HG02938 (cell line): ENCODE measurements at regions not wholly inside any gene's neighbourhood (a gene's known extent, or its start where the extent isn't known, plus 50 kb on each side); places are given as distances from the start of the nearest gene placed in this dataset.

Experiments
- ATAC-seq: cut with Tn5 transposase; IDR thresholded peaks from one replicate; pipeline ENCODE4 v1.9.1; 2021; ENCODE audit warnings: mild to moderate bottlenecking, moderate library complexity; ENCODE audit not compliant: unreplicated experiment

DNA sequence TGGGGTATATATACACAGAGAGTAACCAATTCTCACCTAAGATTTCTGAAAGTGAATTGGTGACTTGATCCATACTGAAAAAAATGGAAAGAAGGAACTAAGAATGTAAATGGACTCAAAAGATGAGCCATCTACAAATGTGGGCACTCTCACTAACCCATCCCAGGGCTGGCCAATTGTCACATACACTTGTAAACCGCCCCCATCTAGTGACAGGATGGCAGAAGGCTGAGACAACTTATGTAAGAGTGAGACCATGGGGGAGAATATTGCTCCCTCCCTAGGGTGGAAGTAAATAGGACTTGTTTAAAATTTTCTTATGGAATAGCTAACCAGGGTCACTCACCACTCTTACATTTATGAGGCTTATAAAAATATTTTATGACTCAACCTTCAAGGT lies 377.1 kb upstream of the ISX start:
- no peak for ATAC-seq

DNA sequence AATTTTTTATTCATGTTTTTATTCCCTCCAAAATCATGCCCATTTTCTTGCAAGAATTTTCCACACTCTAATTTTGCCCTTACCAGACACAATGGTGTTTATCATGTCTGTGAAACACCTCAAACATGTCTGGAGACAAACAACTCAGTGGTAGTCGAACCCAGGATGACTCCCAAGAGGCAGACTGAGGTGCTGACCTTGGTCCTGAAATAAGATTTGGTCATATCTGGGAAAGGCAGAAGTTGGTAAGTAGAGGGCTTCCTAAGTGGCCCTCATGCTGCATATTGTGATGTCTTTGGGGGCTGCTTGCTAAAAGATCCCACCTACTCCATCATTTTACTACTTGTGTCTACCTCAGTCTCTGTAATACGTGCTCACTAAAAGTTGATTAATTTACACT lies 369.4 kb upstream of the ISX start:
- no peak for ATAC-seq

DNA sequence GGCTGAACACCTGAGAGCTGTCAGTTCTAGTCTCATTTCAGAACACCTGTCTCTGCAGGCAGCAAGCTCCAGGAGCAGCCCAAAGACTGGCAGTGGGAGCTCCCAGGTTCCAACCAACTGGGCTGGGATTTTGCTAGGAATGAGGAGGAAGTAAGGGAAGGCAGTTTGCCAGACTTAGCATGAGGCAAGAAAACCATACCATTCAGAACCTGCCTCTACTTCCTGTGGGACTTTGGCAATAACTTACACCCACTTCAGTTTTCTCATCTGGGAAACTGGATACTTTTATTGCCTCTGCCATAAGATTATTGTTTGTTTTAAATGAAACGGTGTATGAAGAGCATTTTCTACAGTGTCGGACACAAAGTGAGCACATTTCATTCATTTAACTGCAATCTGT lies 363.7 kb upstream of the ISX start:
- ATAC-seq = no peak

DNA sequence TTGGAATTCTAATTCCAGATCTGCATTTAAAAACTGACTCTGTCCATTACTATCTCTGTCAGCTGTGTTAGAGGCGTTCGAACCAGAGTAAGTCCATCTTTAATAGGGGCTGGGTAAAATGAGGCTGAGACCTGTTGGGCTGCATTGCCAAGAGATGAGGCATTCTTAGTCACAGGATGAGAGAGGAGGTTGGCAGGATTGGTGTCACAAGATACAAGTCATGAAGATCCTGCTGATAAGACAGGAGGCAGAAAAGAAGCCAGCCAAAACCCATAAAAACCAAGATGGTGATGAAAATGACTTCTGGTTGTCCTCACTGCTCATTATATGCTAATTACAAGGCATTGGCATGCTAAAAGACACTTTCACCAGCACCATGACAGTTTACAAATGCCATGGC lies 356.3 kb upstream of the ISX start:
- no peak for ATAC-seq

DNA sequence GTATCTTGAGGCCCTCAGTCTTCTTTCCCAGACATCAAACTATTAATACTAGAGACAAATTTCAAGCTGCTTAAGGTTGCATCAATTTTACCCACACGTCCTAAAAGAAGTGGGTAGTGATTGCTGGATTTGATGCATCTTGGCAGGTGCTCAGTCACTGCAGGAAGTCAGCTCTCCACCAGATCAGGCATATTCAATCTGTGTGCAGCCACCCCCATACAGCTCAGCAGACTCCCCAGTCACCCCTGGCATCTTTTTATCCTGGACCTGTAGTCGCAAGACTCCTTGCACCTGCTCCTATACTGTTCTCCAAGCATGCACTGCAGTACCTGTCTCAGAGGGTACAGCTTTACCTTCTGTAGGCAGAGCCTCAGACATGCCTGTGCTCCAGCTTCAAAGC lies 343.1 kb upstream of the ISX start:
- ATAC-seq = no peak

DNA sequence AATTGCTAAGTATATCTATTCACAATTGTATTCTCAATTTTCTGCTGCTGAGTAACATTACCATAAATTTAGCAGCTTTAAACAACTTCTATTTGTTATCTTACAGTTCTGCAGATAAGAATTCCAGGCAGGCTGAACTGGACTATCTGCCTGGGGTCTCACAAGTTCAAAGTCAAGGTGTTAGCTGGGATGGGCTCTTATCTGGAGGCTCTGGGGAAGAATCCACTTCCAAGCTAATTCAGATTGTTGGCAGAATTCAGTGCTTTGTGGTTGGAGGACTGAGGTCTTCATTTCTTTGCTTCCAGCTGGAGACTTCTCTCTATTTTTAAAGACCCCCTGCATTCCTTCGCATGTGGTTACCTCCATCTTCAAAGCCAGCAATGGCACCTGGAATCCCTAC lies 329.9 kb upstream of the ISX start:
- no peak for ATAC-seq

DNA sequence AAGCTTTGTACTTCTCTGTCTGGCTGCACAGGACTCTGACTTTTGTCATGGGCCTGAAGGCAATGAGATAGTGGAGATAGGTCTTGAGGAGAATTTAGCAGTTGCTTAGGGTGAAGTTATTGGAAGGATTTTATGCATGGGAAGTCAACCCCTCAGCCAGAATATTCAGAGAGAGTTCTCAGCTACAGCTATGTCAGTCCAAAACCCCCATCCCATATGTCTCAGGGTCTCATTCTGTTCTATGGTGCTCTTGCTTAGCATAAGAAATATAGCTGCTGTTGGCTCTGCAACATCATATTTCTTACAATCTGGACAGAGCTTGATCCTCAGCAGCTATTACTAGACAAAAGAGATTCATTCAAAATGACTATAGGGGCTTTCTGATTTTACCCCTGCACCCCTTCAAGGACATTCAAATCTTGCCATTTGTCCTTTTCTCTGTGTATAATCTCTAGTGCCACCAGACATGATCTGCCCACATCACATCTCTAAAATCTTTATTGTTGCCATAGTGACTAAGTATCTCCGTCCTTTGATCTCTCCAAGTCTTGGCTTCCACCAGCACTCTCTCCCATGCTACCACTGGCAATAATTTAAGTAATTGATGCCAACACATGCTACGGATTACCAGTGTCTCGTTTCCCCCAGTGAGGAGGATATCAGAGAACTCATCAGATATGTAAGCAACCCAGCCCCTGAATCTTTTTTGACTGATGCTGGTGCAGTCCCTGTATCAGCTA lies 327.1 kb upstream of the ISX start:
- ATAC-seq = no peak

DNA sequence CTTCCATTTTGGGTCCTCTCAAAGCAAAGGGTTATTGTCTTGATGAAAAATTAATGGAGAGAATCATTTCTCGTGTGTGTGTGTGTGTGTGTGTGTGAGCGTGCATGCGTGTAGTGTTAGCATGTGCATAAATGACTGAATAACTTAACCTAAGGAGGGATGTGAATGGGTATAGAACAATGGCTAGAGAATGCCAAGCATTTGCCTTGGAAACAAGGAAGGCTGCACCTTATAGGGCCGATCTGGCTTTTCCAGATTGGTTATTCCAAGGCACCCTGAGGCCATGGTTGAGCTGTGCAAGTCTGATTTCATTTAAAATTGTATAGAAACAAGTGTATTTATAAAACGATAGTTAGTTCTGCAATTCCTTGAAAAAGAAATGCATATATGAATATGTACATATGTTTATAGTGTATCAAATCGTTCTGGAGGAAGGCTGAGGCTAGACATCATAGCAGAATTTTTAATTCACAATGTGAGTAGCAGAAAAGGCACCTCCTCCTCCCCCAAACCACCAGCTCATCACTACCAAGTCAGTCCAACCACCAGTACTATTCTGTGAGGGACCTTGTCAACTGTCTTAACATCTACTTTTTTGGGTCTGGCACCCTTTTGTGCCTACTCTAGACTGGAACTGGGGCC lies 322.7 kb upstream of the ISX start:
- ATAC-seq = no peak

DNA sequence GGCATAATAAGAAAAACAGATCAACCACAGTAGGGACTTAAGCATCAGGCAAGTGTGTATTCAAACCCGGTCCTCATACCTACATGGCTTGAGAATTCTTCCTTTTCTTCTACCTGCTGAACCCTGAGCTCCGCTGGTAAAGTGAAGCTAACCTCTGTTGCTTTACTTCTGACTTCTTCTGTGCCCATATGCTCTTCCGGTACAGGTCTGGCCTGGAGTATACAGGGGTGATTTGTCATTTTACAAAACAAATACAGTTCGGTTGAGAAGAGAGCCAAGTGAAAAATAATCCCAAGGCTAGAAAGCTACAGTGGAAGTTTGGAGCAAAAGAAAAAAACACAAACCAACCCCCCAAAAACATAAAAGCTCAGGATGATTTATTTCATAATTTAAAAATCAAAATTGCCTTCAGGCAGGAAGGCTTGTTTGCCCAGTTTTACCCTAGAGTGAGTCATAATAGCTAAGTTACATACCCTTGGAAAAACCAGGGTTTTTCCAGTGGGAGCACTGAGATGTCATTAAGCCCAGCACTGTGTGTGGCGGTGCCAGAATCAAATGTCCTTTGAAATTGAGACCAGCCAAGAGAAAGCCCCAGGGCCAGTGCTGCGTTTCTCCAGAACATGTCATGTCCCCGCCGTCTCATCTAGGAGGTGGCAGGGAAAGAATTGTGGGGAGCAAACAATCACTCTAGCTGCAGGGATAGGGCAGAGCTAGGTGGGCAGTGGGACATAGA lies 305.5 kb upstream of the ISX start:
- ATAC-seq = no peak

DNA sequence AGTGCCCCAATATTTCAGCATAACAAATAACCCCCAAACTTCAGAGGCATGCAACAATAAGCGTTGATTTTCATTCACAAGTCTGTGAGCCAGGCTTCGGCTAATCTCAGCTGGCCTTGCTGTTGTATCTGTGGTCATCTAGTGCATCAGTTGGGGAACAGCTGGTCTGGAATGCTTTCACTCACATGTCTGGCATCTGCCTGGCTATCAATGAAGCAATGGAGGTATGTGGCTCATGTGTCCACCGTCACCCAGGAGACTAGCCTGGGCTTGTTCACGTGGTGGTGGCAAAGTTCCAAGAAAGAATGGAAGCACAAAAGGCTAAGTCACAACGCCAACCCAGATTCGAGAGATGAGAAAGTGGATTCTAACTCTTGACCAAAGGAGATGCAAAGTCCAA lies 304.8 kb upstream of the ISX start:
- ATAC-seq = no peak

DNA sequence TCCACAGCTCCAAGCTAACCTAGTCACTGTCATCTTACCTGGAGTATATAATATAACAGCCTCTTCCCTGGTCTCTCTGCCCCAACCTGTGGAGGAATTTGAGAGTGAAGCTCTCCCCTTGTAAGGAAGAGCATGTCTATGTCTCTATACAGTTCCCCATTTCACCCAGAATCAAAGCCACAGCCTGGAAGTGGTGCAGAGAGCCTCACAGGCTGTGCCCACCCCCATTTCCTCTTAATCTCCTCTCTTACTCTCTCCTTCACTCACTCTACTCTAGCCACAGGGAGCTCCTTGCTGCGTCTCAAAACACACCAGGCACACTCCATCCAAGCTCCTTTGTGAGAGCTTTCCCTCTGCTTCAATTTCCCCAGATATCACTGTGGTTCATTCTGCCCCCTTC lies 302.5 kb upstream of the ISX start:
- ATAC-seq = no peak

DNA sequence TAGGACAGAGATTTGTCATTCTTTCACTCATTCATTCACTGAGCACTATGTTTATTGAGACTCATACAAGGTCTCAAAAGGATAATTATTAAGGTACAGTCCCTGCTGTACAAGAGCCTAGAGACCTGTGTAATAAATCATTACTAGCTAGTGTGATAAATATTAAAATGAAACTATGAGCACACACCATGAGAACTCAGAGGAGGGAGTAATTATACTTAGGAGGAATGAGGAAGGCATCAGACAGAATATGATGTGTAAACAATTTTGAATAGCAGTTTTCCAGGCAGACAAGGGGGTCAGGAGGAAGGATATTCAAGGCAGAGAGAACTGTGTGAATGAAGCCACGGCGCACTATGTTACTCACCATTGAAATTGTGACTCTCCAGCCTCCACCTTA lies 300.8 kb upstream of the ISX start:
- ATAC-seq = no peak

DNA sequence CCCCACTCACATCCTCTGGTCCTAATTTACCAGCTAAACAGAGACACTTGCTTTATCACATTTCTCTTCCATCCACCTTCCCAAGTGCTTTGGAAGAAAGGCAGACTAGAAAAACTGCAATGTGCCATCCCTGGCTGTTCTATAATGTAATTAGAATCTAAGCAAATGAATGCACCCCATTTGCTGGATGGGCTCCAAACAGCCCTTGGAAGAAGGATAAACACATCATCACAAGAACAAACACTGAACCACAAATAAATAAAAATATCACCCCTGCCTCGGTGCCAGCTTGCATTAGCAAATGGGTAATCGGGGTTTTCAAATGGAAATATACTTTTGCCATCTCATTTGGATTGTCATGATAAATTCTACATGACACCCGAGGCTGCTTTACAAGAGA lies 296.6 kb upstream of the ISX start:
- ATAC-seq = no peak

DNA sequence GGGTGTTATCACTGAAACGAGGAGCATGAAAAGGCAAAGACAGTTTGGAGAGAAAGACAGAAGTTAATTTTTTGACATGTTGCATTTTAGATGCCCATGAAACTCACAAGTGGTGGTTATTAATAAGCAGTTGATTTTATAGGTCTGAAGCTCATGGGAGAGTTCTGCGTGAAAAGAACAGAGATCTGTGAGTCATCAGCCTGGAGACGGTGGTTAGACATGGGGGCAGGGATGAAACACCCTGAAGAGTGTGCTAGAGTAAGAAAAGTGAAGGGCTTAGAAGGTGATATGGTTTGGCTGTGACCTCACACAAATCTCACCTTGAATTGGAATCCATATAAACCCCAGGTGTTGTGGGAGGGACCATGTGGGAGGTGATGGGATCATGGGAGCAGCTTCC lies 289.1 kb upstream of the ISX start:
- no peak for ATAC-seq

DNA sequence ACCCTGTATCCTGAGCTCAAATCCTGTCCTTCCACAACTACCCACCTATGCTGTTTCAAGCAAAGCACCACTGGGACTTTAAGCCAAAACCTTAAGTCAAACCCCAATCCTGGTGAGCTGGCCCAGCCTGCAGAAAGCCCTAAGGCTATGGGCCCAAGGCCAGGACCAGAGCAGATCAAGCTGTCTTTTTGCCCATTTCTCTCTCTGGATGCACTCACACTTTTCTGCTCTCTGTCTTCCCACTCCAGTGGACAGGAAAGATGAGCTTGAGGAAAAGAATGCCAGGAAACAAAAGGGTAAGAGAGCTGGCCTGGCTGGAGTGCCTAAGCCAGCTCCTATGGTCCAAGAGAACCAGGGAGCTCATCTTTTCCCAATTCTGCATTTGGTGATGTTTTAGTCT lies 284.3 kb upstream of the ISX start:
- ATAC-seq = no peak

DNA sequence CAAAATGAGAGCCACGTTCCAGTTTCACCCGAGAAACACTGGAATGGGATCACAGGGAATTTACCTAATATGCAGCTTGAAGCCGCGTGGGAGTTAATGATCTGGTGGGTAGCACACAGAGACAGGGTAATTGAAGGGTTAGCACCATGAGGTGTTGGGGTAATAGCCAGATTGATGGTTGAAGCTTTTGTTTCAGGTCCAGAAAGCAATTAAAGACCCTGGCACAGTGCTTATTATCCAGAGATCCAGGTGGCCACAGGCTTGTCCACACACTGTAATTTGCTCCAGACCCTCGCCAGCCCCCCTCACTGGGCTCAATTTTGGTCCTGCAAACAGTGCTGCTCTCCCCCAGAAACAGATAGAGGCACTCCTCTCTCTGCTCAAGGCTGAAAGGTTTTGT lies 282.5 kb upstream of the ISX start:
- ATAC-seq = no peak

DNA sequence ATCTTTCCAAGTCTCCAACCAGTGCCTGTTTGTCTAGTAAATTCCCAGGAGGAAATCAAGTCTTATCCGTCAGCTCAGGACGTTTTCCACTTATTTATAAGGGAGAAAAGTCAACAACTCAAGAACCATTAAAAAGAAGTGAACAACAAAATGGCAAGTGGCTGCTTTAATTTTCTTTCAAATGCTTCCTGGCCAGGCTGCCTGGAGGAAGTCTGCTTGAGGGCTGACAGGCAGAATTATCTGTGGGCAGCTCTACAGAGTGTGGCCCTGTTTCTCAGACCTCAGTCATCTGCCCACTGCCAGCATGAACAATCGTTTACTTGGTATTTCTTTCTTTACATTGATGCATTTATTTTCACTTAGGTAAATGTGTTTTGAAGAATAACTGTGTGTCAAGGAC lies 281.9 kb upstream of the ISX start:
- ATAC-seq = no peak

DNA sequence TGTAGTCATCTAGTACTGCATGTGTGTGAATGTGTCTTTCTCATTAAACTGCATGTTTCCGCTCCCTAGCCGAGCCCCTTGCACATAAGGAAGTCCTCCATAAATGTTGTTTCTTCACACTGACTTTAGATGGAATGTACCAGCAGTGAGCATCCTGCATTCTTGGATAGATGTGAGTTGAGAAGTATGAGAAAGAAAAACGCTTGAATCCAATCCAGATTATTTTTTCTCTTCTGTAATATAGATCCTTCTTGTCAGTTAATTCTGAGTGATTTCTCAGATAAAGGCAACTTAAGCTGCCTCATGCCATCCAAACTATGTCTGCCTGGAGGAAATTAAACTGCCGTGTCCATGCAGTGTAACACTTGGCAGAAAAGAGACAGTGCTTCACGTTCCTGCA lies 268.1 kb upstream of the ISX start:
- no peak for ATAC-seq

DNA sequence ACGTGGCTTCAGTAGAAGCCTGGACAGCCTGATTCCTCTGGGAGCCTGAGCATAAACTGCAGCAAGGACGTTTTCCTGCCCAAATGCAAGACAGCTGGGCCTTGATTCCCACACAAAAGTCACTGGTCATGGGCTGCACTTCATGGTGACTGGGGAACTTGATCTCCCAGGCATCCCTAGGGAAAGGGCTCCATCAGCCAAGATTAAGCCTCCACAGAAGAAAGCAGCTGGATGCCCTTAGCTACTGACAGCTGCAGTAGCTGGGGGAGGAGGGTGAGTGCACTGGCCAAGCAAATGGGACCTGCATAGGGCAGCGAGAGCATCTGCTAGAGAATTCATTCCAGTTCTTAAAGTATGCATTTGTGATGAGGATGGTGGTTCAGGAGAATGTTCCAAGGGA lies 267.4 kb upstream of the ISX start:
- ATAC-seq = no peak

DNA sequence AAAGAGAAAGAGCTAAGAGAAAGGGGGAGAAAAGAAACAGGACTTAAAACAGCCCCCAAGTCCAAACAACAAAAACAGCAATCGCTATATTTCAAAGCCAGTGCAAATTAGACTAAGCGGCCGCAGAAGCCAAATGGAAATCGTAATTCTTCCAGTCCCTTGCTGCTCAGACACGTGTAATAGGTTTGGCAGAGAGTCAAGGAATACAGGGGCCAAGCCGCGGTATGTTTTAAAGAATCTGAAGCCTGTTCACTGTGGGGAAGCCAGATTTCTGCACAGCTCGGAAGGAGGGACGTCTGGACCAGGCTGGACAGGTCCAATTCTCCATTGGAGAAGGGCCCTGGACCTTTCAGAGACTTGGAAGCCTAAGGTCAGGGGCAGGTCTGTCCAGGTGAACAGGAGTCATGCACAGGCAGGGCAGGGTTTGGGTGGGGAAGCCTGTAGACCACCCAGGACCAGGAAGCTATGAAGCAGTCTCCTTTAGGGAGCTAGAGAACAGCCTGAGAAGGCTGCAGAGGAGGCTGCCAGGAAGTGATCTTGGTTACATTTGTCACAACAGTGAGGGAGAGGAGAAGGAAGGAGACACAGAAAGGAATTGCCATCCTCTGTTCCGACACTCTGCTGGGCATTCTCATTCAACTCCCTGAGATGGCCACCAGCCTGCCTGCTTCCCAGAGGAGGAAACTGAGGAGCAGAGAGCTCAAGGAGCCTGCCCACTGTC lies 265.5 kb upstream of the ISX start:
- no peak for ATAC-seq

DNA sequence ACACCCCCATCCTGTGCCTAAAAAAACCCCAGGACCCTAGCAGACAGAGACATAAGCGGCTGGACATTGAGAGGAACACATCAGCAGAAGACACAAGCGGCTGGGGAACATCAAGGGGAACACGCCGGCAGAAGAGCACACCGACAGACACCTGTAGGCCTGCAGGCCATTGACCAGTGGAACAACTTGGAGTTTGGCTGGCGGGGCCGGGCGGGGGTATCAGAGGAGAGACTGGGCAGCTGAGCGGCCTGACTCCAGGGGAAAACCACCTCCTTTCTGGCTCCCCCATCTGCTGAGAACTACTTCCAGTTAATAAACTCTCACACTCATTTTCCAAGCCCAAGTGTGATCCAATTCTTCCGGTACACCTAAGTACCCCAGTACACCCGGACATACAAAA lies 264.7 kb upstream of the ISX start:
- ATAC-seq = no peak

DNA sequence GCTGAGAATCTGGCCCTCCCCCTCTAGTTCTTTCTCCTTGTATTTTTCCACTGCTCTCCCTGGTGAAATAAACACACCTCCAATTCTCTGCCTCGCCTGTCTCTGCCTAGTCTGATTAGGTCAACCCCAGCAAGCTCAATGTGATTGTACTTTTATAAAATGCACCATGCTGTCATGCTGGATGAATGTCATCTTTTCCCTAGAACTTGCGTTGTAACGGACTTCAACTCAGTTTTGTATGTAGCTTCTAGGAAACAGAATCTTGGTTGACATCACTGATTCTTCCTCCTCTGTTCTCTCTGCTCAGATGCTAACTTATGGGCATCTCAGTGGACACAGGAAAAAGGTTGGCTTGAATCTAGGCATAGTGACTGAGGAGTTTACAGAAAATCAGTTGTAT lies 261.9 kb upstream of the ISX start:
- ATAC-seq = no peak
